ENCODE measurements at regions not wholly inside any gene's neighbourhood (a gene's known extent, or its start where the extent isn't known, plus 50 kb on each side); places are given as distances from the start of the nearest gene placed in this dataset.

DNA sequence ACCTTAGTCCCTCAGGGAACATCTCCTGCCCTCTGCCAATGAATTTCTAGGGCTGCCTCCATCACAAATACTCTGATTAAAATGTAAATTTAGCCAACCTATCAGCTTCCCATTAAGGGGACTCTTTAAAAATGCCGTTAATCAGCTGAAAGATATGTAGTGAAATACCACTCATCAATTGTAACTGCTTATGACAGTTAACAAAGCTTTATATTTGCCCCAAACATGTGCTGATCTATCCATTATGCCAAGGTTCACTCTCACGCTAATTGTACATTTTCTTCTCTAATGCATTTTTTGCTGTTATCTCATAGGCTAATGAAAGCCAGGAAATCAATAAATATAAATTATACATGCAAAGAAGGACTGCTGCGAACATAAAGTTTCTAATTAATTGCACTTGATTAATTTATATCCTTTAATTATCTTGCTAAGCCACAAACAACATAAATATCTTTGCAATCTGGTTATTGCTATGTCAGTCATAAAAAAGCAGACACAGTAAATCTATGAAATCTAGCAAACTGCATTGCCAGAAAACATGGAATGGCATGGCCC lies 601.4 kb upstream of the SALL1 start:
- no peak overlapping the region for H3K4me3 ChIP-seq (replicated peaks; ENCODE audit: insufficient read depth, low read length)
- no peak for DNase-seq (ENCODE audit: low read depth in 1 of 2, low spot score in 1 of 2)
- TF ChIP-seq GABPA (IDR thresholded peaks at IDR 0.05; ENCODE audit: low read depth) (no peak), SPI1 (IDR thresholded peaks at IDR 0.05; ENCODE audit: borderline replicate concordance, low read depth) (no peak), POLR2AphosphoS5 (IDR thresholded peaks at IDR 0.05; ENCODE audit: low read depth) (no peak)
- TF ChIP-seq, protein P1, sequence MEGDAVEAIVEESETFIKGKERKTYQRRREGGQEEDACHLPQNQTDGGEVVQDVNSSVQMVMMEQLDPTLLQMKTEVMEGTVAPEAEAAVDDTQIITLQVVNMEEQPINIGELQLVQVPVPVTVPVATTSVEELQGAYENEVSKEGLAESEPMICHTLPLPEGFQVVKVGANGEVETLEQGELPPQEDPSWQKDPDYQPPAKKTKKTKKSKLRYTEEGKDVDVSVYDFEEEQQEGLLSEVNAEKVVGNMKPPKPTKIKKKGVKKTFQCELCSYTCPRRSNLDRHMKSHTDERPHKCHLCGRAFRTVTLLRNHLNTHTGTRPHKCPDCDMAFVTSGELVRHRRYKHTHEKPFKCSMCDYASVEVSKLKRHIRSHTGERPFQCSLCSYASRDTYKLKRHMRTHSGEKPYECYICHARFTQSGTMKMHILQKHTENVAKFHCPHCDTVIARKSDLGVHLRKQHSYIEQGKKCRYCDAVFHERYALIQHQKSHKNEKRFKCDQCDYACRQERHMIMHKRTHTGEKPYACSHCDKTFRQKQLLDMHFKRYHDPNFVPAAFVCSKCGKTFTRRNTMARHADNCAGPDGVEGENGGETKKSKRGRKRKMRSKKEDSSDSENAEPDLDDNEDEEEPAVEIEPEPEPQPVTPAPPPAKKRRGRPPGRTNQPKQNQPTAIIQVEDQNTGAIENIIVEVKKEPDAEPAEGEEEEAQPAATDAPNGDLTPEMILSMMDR (IDR thresholded peaks at IDR 0.05; ENCODE audit: insufficient read depth, low read length): no peak
- TF ChIP-seq, protein P2, sequence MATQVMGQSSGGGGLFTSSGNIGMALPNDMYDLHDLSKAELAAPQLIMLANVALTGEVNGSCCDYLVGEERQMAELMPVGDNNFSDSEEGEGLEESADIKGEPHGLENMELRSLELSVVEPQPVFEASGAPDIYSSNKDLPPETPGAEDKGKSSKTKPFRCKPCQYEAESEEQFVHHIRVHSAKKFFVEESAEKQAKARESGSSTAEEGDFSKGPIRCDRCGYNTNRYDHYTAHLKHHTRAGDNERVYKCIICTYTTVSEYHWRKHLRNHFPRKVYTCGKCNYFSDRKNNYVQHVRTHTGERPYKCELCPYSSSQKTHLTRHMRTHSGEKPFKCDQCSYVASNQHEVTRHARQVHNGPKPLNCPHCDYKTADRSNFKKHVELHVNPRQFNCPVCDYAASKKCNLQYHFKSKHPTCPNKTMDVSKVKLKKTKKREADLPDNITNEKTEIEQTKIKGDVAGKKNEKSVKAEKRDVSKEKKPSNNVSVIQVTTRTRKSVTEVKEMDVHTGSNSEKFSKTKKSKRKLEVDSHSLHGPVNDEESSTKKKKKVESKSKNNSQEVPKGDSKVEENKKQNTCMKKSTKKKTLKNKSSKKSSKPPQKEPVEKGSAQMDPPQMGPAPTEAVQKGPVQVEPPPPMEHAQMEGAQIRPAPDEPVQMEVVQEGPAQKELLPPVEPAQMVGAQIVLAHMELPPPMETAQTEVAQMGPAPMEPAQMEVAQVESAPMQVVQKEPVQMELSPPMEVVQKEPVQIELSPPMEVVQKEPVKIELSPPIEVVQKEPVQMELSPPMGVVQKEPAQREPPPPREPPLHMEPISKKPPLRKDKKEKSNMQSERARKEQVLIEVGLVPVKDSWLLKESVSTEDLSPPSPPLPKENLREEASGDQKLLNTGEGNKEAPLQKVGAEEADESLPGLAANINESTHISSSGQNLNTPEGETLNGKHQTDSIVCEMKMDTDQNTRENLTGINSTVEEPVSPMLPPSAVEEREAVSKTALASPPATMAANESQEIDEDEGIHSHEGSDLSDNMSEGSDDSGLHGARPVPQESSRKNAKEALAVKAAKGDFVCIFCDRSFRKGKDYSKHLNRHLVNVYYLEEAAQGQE (IDR thresholded peaks at IDR 0.05; ENCODE audit: insufficient replicate concordance, low read depth): no peak
- no peak overlapping the region for H3K27ac ChIP-seq (replicated peaks)
- peaks cover 14% of the 10 kb centered on the region for H3K27me3 ChIP-seq (ENCODE audit: insufficient read depth, poor library complexity, severe bottlenecking)

DNA sequence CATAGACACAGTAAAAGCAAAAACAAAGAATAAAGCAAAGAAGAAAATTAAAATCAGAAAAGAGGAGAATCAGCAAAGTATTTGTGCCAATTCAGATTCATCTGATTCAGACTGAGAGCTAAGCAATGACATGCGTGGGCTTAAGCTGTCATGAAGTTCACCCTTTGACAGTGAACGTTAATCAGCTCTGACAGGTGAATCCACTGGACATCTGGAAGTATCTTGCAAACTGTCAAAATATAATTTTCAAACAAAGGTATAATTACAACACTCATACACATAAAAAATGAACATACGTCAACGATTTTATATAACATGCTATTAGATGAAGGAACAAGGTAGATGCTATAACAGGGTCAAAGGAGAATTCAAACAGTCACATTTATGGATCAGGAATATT lies 596.3 kb upstream of the SALL1 start:
- Histone ChIP-seq H3K27me3 (ENCODE audit: insufficient read depth, poor library complexity, severe bottlenecking) (no peaks in the 10 kb centered on the region), H3K27ac (replicated peaks) (no peak overlapping the region), H3K4me3 (replicated peaks; ENCODE audit: insufficient read depth, low read length) (no peak overlapping the region)
- no peak for DNase-seq (ENCODE audit: low read depth in 1 of 2, low spot score in 1 of 2)
- TF ChIP-seq GABPA (IDR thresholded peaks at IDR 0.05; ENCODE audit: low read depth) (no peak), SPI1 (IDR thresholded peaks at IDR 0.05; ENCODE audit: borderline replicate concordance, low read depth) (no peak)
- TF ChIP-seq, protein P2 (IDR thresholded peaks at IDR 0.05; ENCODE audit: insufficient replicate concordance, low read depth): no peak

DNA sequence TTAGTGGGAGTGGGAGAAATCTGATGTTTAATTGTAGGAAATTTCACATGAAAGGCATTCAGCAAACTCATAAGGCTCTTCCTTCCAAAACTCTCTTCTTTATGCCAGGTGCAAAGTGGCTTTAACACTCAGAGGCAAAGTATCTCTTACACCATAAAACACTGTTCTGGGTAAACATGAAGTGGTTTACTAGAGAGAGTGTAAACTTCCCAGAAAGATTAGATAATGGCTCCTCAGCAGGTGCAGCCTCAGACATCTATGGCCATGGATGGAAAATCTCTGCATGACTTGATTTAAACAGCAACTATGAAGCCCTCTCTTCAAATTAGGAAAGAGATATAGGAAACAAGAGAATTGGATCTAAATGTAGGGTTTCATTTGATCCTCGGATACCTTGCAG lies 583.1 kb upstream of the SALL1 start:
- Histone ChIP-seq H3K27ac (replicated peaks) (no peak overlapping the region), H3K4me3 (replicated peaks; ENCODE audit: insufficient read depth, low read length) (no peak overlapping the region), H3K27me3 (ENCODE audit: insufficient read depth, poor library complexity, severe bottlenecking) (no peaks in the 10 kb centered on the region)
- no peak for DNase-seq (ENCODE audit: low read depth in 1 of 2, low spot score in 1 of 2)
- no peak for TF ChIP-seq GABPA (IDR thresholded peaks at IDR 0.05; ENCODE audit: low read depth)
- TF ChIP-seq, protein P2 (IDR thresholded peaks at IDR 0.05; ENCODE audit: insufficient replicate concordance, low read depth): no peak
- no peak for TF ChIP-seq SPI1 (IDR thresholded peaks at IDR 0.05; ENCODE audit: borderline replicate concordance, low read depth)
- TF ChIP-seq POLR2AphosphoS5 (IDR thresholded peaks at IDR 0.05; ENCODE audit: low read depth): no peak
- TF ChIP-seq, protein P1 (IDR thresholded peaks at IDR 0.05; ENCODE audit: insufficient read depth, low read length): no peak

All from HL-60 (cell line).